Activated T-cell treated with anti-CD3 and anti-CD28 coated beads for 1 hour (primary cell): ENCODE measurements at regions not wholly inside any gene's neighbourhood (a gene's known extent, or its start where the extent isn't known, plus 50 kb on each side); places are given as distances from the start of the nearest gene placed in this dataset.

Experiments used
- DNase-seq: peaks from one replicate; pipeline ENCODE4 v3.0.0-alpha.2; 2020; ENCODE audit warnings: low read depth

- DNase-seq, result no peak
Observed at GRCh38 chr6:140108167-140108566, 733.7 kb upstream of the CITED2 start.

- DNase-seq, result no peak
Observed at GRCh38 chr6:140107216-140107615, 732.8 kb upstream of the CITED2 start.

DNA sequence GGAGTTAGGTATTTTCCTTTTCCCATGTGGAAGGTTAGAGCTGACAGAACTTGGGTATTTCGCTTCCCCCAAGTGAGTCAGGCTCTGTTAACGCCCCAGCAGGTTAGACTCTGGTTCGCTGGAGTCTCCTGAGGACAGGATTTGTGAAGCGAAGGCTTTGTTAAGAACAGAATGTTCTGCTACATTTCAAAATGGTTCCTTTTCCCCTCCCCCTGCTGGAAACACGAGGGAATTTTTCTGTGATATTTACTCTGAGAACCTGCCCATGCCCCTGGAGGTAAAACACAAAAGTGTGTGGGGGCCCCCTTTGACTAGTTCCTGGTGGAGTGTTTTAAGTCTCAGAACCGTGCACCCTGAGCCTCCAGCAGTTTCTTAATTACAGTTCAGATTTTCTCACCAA, 731.4 kb upstream of the CITED2 start:
- no peak for DNase-seq

DNA sequence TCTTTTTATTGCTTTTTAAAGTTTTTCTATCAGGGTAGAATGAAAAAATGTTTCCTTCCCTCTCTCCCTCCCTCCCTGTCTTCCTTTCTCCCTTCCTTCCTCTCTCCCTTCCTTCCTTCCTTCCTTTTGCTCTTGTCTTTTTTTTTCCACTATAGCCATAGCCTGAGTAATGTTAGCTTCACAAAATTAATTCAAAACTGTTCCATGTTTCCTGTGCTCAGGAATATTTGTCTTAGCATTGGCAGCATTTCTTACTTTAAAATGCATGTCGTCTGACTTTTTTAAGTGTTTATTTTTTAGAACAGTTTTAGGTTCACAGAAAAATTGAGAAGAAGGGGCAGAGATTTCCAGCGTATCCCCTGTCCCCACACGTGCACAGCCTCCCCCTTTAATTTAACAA, 730.8 kb upstream of the CITED2 start:
- no peak for DNase-seq

DNA sequence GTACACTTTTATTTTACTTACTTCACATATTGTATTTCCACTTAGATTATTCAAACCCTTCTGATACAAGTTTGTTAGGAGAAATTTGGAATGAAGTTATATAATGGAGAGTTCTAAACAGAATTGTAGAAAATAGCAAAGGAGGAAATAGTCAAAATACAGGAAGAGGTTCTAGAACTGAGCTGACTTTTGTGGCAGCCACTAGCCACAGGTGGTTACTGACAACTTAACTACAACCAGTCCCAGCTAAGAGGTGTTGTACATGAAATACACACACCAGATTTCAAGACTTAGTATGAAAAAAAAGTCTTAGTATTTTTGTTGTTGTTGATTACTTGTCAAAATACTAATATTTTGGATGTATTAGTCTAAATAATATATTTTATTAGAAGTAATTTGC, 727.4 kb upstream of the CITED2 start:
- no peak for DNase-seq

- DNase-seq, result no peak
Observed at GRCh38 chr6:140101367-140101766, 726.9 kb upstream of the CITED2 start.

DNA sequence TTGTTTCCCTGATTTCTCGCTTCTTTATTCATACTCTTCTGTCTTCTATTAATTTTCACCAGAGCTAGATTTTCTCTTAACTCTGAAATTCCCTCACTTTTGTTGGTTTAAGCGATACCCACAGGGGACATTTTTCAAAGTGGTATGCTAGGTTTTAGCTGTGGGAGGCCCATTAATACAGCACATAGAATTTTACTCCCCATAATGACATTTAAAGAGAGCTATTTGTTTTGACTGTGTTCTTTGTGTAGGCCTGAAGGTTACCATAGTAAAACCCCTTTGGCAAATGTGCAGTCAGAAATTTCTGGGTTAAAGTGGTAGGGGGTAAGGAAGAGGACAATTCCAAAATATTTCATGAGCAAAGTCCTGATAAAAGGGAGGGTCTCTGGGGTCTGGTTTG, 721.1 kb upstream of the CITED2 start:
- DNase-seq, result no peak

GRCh38 chr6:140091895-140092294, 717.4 kb upstream of the CITED2 start:
- DNase-seq, result no peak

DNA sequence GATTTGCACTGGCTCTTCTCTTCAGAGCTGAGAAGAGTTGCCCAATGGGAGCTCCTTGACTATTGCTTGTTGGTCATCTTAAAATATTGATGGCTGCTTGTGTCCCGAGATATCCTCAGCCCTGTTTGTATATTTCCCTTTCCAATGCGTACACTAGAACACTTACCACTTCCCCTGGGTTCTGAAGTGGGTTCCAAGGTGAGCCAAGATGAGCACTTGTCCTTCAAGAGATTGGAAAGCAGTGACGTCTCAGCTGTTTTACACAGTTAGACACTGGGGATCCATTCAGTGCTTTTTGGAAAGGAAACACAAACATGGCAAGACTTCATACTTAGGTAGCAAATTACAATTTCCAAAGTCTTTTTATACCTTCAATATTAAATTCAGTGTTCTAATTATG, 716.4 kb upstream of the CITED2 start:
- no peak for DNase-seq

GRCh38 chr6:140083375-140083774, 708.9 kb upstream of the CITED2 start:
- DNase-seq, result no peak

- no peak for DNase-seq
Observed at GRCh38 chr6:140082867-140083297, 708.4 kb upstream of the CITED2 start.

- no peak for DNase-seq
Observed at GRCh38 chr6:140079328-140079727, 704.9 kb upstream of the CITED2 start.

DNA sequence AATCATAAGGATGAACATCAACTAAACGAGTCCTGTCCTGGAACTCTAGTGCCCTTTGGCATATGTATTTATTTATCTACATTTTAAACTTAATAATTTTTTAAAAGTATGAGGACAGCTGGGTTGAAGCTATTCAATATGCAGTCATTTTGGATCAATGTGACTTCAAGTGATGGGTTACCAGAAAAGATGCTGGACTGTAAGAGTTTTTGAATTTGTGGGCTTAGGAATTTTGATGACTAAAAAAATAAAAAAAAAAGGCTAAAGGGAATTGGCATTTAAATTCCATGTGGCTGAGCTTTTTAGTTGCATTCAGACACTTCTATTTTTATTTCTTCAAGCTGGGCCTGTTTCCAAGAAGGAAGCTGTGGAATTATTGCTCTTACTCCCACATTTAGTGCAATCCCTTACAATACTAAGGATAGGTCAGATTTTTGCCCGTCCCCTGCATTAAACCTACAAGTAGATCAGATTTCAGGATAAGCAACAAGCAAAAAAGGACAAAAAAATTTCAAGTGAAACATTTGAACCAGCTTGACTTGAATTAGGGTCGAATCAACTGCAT, 704.2 kb upstream of the CITED2 start:
- no peak for DNase-seq

DNA sequence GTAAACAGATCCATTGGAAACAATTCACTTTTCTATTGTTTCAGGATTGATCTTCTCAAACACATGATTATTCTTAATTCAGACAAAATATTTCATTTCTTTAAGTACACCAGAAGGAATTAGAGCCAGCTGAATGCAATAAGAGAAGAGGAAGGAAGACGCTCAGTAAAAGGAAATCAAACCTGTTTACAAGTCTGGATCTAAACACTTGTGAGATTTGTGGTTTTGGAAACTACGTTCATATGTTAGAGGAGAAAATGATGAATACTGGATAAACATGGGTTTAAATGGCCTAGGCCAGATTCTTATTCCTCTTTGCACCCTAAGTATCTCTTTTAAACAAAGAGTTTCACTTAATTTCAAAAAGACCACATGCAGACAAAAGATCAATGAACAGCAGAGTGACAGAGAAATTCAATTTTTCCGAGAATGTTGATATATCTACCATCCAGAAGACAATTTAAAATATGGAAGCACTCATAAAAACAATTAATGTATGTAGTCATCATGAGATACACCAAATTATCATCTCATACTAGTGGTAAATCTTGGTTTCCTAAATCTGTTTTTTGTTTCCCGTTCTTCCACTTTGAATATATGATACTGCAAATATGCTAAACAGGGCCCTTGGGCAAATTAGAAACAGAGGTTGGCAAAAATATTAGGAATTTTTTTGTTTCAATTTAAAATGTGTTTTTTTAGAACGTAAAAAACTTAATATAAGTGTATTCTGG, 703.5 kb upstream of the CITED2 start:
- no peak for DNase-seq

DNA sequence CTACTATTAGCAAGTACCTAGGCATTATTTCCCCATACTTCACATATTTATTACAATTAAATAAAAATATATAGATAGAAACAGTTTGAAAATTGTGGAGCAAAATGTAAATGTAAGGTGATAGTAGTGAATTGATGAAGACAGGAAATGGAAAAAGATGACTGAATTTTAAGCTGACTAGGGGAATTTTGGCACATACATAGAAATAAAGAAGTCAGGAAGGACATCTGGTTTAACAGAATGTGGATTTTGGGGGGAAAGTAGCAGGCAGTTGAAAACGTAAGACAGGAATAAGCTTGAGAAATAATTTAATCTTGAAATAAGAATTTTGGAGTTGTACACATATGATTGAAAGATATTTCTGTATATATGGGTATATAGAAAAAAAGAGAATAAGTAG, 701.7 kb upstream of the CITED2 start:
- no peak for DNase-seq

- no peak for DNase-seq
Observed at GRCh38 chr6:140073456-140073855, 699.0 kb upstream of the CITED2 start.

GRCh38 chr6:140071601-140072062, 697.2 kb upstream of the CITED2 start:
- DNase-seq, result no peak

GRCh38 chr6:140070846-140071473, 696.5 kb upstream of the CITED2 start:
- DNase-seq, result no peak

- DNase-seq, result no peak
Observed at GRCh38 chr6:140069576-140069975, 695.1 kb upstream of the CITED2 start.

DNA sequence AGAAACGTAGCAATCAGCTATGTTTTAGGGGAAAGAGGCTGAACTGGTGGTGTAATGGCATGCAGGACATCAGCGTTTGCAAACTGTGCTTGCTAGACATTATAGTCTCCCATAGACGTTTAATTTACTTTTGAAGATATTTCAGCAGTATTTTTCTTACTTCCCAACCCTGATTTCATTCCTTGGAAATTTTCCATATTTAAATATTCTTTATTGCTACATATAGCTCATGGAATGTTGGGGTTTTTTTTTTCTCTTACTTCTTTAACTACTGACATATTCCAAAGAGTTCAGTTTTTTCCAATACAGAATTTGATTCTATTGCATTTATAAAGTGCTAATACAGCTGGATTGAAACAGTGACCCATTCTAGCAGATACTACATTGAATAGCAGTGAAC, 694.4 kb upstream of the CITED2 start:
- no peak for DNase-seq

GRCh38 chr6:140064366-140064765, 689.9 kb upstream of the CITED2 start:
- DNase-seq, result no peak

DNA sequence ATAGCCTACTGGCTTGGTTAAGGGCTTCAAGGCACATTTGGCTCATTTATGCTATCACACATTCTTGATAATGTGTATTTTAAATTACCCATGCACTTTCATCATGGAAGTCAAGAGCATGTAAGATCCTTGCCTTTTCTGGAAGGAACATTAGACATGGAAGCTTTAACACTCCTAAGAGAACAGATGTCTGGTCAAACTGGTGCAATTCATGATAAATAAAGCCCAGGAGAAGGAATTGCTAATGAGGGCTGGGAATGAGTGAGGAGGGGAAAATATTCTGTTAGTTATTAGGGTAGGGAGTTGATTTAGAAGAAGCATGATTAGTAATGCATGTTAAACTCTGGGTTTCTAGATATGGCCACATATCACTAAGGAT, 688.6 kb upstream of the CITED2 start:
- no peak for DNase-seq
